Activated CD4-positive, alpha-beta T cell treated with anti-CD3 and anti-CD28 coated beads, Interleukin-2, amount 50 U/mL, for 1 hour (primary cell): ENCODE measurements at regions not wholly inside any gene's neighbourhood (a gene's known extent, or its start where the extent isn't known, plus 50 kb on each side); places are given as distances from the start of the nearest gene placed in this dataset.
A peak's percentile ranks its signal among the peaks of the same experiment; 100 is the strongest.
"Not testable (repeated sequence)": the region's sequence is repeated elsewhere in the genome, so short reads cannot be mapped to it uniquely, and the experiment has no call there.

Source experiments
- DNase-seq: peaks from one replicate; pipeline ENCODE4 v3.0.0-alpha.2; 2020

DNA sequence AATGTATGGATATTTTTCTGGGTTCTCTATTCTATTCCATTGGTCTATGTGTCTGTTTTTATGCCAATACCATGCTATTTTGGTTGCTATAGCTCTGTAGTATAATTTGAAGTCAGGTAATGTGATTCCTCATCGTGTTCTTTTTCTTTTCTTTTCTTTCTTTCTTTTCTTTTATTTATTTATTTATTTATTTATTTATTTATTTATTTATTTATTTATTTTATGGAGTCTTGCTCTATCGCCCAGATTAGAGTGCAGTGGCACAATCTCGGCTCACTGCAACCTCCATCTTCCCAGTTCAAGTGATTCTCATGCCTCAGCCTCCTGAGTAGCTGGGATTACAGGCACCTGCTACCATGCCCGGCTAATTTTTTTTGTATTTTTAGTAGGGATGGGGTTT is 315.2 kb downstream of the SV2B start:
- not testable (repeated sequence) for DNase-seq

DNA sequence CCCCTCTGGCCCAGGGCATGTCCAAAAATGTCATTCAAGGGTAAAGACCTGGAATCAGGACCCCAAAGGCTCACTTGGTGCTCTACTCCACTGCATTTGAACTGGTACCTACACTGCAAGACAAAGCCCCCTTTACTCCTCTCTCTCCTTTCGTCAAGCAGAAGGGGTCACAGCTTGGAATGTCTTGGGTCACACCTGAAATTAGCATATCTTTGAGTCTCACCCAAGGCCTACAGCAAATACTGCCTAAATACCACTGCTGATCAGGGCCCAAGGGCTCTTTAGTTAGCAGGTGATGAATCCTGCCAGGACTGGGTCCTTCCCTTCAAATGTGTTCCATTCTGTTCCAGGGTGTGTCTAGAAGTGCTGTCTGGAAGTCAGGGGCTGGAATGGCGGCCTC is 320.6 kb downstream of the SV2B start:
- no peak for DNase-seq

DNA sequence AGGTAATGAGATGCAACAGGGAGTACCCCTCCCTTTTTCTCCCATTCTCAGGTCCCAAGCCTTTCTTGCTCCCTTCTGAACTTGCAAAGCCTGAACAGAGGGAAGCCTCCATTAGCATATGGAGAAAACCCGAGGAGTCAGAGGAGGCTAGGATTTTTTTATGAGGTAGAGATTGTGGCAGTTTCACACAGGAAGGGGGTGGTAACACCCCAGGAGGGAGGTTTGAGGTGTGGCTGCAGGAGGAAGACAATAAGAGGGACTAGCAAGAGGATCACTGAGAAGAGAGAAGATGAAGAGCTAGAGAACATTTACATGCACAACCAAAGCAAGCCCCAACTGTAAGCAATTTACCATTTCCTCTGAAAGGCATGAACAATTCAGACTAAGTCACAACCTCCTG is 322.7 kb downstream of the SV2B start:
- no peak for DNase-seq

DNA sequence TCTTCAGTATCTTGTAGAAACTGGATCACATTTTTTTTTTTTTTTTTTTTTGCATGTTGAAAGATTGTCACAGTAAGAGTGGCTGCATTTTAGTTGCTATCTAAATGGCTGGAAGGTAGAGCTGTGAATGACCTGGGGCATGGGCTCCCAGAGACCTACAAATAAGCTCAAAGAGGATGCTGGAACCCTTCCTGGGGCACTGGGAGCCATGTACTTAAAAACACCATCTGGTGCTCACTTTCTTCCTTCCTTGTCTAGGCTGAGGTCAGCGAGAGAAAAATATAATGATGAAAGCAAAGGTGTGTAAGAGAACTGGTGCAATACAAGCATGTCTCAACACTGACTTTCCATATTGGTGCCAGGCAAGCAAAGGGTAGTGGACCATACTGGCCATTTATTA is 323.9 kb downstream of the SV2B start:
- DNase-seq: no peak

DNA sequence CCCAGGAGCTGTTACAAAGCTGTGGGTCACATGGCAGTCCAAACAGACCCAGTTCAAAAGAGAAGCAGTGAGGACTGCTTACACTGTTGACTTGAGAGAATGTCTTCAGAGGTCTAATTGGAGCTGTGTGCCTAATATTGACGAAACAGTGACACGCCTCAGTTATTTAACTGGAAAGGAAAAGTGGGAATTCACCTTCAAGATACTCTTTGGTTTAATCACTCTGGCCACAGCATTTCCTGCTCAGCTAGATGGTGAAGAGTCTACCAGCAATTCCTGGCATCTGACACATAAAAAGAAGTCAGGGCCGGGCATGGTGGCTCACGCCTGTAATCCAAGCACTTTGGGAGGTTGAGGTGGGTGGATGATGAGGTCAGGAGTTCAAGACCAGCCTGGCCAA is 326.4 kb downstream of the SV2B start:
- DNase-seq: no peak

DNA sequence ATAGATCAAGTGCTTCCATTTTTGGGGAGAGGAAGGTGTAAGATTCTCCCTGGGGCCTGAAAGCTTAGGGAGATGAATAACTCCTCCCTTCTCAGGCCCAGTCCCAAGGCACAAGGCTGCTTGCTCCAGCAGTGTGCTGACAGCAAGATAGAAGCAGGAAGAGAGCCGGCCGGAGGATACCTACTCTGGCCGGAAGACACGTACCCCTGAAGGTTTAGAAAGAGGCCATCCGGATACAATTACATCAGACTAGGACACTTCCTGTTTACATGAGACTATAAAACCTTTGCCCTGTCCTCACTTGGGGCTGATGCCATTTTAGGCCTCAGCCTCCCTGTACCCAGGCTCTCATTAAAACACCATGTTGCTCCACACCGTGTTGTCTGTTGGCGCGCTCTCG is 329.9 kb downstream of the SV2B start:
- no peak for DNase-seq

DNA sequence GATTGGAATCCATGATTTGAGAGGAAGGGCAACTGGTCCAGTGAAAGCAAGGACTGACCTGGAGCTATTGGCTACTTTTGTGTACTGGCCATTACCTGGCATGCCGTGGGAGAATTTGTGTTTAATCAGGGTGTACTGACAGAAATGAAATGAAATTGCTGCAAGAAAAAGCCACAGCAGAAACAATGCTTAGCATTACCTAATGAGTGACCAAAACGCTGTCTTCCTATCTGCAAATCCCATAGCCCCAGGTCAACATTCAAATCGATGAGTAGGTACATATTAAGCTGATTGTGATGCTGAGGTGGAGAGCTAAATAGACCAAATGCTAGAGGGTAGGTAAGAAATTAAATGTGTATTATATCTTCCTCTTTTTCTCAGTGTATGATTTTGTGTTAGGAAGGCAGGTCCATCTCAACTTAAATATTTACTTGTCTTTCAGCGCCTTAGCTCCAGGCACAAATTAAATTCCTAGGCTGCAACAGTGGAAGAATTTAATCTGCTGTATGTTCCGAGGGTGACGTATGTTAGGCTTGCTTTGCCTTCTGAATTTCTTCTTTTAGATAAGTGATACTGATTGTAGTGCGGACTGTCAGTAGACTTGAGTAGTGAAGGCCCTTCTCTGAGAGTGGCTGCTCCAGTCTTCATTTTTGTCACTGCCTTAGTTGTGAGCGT is 331.1 kb downstream of the SV2B start:
- no peak for DNase-seq

DNA sequence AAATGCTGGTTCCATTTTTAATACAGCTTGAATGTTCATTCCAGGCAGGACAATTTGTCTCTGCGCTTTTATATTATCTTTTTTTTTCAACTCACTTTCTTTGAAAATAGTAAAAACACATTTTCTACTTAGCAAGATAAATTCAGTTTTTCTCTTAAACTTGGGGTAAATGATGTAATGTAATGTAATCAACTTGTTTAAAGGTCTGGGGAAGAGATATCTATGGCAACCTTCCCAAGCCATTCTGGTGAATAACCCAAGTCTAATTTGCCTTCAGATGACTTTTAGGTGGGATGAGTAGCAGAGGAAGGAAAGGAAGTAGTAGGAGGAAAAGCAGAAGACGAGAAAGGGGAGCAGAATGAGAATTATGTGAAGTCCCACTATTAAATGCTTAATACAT is 335.1 kb downstream of the SV2B start:
- DNase-seq: no peak

DNA sequence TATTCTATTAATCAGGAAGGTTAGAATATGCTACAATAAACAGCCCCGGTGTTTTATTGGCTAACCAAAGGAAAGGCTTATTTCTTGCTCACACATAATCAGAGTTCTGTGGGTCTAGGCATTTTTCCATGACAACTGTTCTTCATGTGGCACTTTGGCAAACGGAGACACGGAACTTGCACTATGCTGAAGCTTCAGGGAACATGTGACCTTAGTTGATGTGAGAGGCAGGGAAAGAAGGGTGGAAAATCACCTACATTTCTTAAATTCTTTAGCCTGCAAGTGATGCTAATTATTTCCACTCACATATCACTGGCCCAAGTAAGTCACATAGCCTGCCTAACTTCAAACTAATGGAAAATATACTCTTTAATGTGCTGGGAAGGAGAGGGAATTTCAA is 344.6 kb downstream of the SV2B start:
- no peak for DNase-seq

DNA sequence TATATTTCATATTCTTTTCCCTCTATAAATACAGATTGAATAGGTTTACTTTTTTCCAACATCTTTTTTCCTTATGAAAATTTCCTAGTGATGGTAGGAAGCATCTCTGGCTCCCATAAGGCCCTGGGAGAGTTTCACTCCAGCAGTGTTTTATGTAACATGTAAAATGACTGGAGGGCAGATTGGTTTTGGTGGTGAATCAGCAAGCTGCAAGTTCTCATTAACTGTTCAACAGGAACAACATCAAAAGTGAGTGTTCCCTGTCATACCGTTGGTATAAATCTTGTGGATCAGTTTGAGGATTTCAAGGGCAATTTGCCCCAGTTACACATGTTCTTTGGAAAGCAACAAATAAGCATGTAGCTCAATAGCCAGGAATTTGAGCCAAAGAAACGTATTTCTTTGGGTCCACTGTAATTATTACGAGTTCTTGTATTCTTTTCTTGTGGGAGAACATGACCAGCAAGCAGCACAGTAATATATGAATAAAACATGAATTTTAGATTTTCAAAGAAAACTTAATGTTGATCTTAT is 345.7 kb downstream of the SV2B start:
- no peak for DNase-seq

DNA sequence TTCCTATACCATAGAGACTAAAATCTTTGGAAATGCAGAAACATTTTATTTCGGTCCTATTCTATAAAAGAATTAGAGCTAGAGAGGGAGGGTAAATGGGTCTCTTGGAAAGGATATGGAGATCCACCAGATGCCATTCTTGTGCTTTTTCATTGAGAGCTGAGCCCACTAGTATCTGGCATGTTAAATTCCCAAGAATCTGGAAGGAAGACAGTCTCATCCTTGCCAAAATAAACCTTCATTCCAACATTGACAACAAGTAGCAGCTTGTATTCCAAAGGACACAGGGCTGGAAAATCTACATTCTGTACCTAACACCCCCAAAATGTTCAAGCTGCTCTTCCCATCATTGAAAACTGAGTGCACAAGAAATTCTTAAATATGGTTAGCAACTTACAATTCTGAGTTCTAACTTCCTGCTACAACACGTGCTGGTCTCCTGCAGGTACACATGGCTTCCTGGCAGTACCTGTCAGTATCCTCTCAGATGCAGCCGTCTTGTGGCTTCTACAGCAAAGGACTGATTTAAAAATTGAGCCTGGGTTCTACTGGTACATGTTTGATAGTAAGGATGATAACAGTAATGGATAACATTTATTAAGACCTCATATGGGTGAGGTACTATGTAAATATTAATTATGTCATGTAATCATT is 348.1 kb downstream of the SV2B start:
- DNase-seq: no peak

DNA sequence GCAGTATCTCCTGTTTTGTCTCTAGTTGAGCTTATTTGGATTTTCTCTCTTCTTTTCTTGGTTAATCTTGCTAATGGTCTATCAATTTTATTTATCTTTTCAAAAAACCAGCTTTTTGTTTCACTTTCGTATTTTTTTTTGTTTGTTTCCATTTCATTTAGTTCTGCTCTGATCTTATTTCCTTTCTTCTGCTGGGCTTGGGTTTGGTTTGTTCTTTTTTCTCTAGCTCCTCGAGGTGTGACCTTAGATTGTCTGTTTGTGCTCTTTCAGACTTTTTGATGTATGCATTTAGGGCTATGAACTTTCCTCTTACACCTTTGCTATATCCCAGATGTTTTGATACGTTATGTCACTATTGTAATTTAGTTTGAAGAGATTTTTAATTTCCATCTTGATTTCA is 353.3 kb downstream of the SV2B start:
- DNase-seq: not testable (repeated sequence)

DNA sequence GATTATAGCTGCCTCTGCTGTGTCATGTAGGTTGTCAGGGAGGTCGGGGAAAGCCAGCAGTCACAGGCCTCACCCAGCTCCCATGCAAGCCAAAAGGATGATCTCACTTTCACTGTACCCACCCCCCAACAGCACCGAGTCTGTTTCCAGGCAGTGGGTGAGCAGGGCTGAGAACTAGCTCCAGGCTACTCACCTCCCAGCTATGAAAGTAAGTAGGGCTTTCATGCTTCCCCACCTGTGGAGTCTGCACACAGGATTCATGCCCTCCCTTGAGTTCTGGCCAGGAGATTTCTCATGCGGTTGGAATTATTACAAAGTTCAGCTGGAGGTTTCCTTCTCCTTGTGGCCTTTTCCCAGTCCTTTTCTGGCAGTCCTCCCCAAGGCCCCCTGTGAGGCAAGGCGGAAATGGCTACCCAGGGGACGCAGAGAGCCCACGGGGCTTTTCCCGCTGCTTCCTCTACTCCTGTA is 356.2 kb downstream of the SV2B start:
- no peak for DNase-seq

DNA sequence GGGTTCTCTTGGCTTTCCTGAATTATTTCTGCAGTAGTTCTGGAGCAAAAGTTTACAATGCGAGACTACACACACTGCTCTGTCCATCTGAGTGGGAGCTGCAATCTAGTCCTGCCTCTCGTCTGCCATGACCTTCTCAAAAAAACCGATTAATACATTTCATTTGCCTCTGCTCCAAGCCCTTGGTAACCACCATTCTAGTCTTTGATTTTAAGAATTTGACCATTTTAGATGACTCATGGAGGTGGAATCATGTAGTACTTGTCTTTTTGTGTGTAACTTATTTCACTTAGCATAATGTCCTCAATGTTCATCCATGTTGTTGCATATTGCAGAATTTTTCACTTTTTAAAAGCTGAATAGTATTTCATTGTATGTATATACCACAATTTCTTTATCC is 356.9 kb downstream of the SV2B start:
- DNase-seq: no peak

DNA sequence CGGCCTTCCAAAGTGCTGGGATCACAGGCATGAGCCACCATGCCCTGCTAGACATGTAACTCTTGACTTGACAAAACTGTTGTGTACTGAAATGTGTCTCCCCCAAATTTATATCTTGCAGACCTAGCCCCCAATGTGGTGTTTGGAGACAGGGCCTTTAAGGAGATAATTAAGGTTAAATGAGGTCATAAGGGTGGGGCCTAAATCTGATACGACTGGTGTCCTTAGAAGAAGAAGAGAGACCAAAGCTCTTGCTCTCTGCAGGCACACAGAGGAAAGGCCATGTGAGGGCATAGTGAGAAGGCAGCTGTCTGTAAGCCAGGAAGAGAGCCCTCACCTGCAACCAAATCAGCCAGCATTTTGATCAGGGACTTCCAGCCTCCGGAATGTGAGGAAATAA is 361.3 kb downstream of the SV2B start:
- no peak for DNase-seq

DNA sequence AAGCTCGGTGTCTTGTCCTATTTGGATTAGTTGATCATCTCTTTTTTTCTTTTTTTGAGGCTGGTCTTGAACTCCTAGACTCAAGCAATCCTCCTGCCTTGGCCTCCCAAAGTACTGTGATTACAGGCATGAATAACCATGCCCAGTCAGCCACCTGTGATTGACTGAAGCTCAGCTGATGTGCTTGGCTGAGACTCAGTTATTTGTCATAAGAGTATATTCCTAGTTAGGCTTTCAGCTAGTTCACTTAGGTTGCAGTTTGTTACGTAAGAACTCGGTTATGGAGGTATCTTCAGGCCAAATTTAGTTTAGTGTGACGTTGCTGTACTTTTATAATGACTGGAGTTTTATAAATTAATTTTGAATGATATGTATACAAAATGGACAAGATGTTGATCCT is 365.0 kb downstream of the SV2B start:
- no peak for DNase-seq

DNA sequence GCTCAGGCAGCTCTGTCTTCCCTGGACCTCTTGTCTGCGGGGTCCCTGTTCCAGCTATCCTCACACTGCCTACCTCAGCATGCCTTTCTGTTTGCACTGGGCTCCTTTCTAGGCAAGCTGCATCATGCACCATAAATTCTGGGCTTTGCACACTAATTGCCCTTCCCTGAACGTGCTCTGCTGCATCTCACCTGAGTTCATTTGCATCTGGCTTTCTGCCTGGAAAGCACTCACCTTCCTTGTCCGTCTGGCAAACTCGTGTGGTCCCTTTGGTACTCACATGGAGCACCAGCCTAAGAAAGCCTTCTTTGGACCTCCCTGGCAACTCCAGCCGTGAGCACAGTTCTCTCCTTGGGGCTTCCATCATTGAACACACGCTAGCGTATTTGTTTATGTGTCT is 365.6 kb downstream of the SV2B start:
- no peak for DNase-seq

DNA sequence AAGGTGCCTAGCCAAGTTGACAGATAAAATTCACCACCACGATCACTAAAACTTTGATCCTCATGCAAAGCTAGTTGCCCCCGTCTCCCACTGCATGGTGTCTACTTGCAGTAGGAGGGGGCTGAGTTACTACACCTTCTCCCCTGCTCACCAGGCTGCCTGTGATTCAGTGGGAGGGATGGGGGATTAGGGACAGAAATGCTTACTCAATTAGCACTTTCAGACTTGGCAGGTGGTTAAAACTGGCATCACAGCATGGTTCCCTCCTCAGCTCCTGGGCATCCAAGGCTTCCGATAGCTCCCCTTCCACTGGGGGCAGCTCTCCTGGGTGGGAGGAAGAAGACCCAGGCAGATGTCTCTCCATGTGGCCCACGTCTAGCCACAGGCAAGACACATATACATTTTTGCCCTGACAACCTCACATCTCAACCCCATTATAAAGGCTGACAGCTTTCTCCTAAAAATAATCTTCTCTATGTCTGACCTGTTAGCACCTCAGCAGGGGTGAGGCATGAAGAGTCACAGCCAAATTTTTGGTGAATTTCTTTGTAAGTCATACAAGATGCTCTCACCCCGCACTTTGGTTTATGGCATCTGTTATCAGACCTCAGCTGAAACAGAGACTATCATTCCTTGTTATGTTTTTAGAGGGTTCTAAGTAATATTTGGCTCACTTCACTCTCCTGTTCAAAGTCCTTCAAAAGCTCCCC is 369.0 kb downstream of the SV2B start:
- DNase-seq: no peak

DNA sequence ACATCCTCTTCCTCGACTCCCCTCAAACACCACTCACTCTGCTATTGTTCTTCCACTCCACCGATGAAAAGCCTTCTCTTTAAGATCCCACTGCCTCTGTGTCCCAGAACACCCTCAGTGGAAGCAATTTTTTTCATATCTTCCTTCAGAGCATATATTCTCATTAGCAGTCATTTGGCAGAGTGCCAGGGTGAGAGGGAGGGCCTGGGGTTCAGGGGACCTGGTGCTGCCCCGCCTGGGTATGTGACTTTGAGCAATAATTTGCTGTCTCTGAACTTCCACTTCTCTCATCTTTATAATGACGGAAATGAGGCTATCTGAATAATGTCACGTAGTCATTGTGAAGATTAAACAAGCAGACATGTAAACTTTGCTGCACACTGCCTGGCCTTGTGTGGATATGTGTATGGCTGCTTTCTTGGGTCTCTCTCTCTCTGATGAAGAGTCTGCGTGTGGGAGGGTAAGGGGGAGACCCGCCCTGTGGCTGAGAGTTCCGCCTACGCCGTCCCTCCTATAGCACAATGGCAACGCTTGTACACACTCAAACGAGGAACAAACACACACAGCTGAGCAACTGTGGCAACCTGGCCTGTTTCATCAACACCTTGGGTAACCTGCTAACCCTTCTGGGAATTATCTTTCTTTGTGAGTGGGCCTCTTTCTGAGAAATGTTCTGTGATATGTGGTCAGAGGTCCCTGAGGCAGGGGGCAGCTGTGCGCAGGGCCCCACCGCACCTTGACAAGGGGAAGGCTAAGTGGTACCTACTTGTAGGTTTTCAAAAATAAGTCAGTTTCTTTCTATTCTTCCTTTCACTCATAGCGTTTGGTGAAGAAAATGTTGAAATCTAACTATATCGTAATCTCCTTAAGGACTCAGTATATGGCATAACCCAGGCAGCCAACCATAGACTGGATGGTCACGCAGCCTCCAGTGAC is 369.8 kb downstream of the SV2B start:
- DNase-seq: peak; percentile 56

DNA sequence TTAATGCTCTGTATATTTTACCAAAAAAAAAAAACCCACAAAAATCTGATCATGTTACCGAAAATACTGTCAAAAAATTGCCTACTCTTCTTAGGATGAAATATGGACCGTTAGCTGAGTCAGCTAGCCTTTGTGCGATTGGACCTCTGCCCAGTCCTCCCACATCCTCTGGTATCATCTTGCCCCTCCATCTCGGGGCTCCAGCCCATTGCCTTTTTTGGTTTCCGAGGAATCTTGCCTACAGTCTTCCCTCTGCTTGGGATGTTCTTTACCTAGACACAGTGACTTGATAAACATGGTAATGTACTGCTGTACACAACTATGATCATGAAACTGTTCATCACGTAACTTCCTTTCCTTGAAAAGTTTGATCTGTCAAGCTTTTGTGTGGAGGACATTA is 371.4 kb downstream of the SV2B start:
- DNase-seq: no peak

DNA sequence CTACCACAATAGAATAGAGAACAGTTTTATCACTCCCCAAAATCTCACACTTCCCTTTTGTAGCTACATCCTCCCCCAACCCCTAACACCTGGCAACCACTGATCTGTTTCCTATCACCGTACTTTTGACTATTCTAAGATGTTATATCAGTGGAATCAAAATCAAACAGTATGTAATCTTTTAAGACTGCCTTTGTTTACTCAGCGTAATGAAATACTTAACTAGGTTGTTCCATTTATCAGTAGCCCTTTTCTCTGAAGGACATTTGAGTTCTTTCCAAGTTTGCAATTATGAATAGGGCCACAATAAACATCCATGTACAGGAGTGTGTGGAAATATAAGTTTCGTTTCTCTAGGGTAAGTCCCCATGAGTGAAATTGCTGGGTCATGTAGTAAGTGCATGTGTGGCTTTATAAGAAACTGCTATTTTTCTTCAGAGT is 372.3 kb downstream of the SV2B start:
- DNase-seq: no peak

DNA sequence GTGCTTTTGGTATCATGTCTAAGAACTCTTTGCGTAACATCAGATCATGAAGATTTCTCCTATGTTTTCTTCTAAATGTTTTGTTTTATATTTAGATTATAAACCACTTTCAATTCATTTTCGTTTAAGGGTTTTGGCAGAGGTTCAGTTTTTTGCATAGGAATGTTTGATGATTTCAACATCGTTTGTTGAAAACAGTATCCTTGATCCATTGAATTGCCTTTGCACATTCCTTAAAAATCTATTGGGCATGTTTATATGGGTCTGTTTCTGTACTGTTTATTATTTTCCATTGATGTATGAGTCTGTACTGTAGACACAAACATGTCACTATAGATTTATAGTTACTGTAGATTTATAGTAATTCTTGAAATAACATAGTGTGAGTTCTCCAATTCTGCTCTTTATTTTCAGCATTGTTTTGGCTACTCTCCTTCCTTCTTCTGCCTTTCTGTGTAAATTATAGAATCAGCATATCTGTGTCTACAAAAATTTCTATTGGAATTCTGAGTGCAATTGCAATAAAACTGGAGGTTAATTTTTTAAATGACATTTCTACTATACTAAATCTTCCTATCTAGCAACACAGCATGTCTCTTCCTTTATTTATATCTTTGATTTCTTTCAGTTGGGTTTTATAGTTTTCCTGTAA is 374.0 kb downstream of the SV2B start:
- no peak for DNase-seq
